Endothelial cell of umbilical vein (primary cell): ENCODE measurements at regions not wholly inside any gene's neighbourhood (a gene's known extent, or its start where the extent isn't known, plus 50 kb on each side); places are given as distances from the start of the nearest gene placed in this dataset.

Experiments used
- BruUV-seq: library from RNA; stranded (reverse); fragments of 400-500 nt; replicated peaks from 2 replicates; lab custom pipeline; 2021; lab: Mats Ljungman, UMichigan
- CTCF ChIA-PET: fragments of 300-600, 350-600 bp; sonication (Branson Sonifier 250); formaldehyde crosslinking; loops from one replicate; lab custom pipeline; 2021; ENCODE audit warnings: antibody characterized with exemption, inconsistent platforms; lab: Charles Lee
- POLR2A ChIA-PET: fragments of 300-600, 350-600 bp; sonication (Branson Sonifier 250); formaldehyde crosslinking; loops from one replicate; lab custom pipeline; 2021; ENCODE audit warnings: antibody characterized with exemption, inconsistent platforms; lab: Charles Lee
- DNase-seq: peaks from one replicate; pipeline ENCODE4 v3.0.0-alpha.2; 2011; ENCODE audit warnings: low read depth, low spot score
- FAIRE-seq: peaks from 2 replicates; lab custom pipeline; 2011; peaks lifted over from hg19 to GRCh38; lab: Jason Lieb, UNC
- H2AFZ ChIP-seq: 2 replicates; pipeline ENCODE4 v1.6.0; 2012; ENCODE audit warnings: low read depth, low read length, control low read depth, inconsistent platforms
- H3K27ac ChIP-seq: 2 replicates; pipeline ENCODE4 v1.5.1; 2011; ENCODE audit warnings: low read depth, mild to moderate bottlenecking, control low read depth, low read length, moderate library complexity; ENCODE audit not compliant: insufficient read depth
- H3K27me3 ChIP-seq, 2 experiments: 2 replicates each; pipeline versions ENCODE4 v1.6.0 to v1.6.1; 2011; ENCODE audit warnings: low read length in 2 of 2, mixed read lengths in 1 of 2; ENCODE audit not compliant: control insufficient read depth in 2 of 2, insufficient read depth in 2 of 2
- H3K36me3 ChIP-seq, 2 experiments: 2 replicates in 1 of 2; 3 replicates in 1 of 2; pipeline ENCODE4 v1.5.1; 2011; ENCODE audit warnings: low read length in 2 of 2, mild to moderate bottlenecking in 1 of 2, moderate library complexity in 1 of 2; ENCODE audit not compliant: control insufficient read depth in 2 of 2, insufficient read depth in 2 of 2; ENCODE audit errors: extremely low read depth in 1 of 2
- H3K4me1 ChIP-seq: 3 replicates; pipeline ENCODE4 v1.5.1; 2011; ENCODE audit warnings: mild to moderate bottlenecking, low read length; ENCODE audit not compliant: control insufficient read depth, insufficient read depth; ENCODE audit errors: extremely low read depth
- H3K4me2 ChIP-seq: 2 replicates; pipeline ENCODE4 v1.6.1; 2011; ENCODE audit warnings: low read length, control low read depth, mixed read lengths; ENCODE audit not compliant: insufficient read depth
- H3K4me3 ChIP-seq, 3 experiments: fragments of 200-600 bp in 1 of 3; sonication (generic), shearing (Covaris generic) in 1 of 3; replicated peaks in 1 of 3; 2 replicates each; pipeline ENCODE4 v1.5.1; 2011 to 2016; ENCODE audit warnings: control low read depth in 3 of 3, low read length in 3 of 3, mild to moderate bottlenecking in 2 of 3, inconsistent platforms in 1 of 3, low read depth in 1 of 3, moderate library complexity in 1 of 3; ENCODE audit not compliant: insufficient read depth in 1 of 3
- H3K79me2 ChIP-seq: 2 replicates; pipeline ENCODE4 v1.6.0; 2012; ENCODE audit warnings: low read length, inconsistent platforms; ENCODE audit not compliant: control insufficient read depth, insufficient read depth
- H3K9ac ChIP-seq: replicated peaks from 2 replicates; pipeline ENCODE3; 2011; ENCODE audit warnings: low read length, control low read depth; ENCODE audit not compliant: insufficient read depth; ENCODE audit errors: extremely low read depth
- H3K9me1 ChIP-seq: replicated peaks from 3 replicates; pipeline ENCODE4 v1.6.0; 2011; ENCODE audit warnings: mild to moderate bottlenecking, low read length; ENCODE audit not compliant: control insufficient read depth, insufficient read depth; ENCODE audit errors: extremely low read depth
- H3K9me3 ChIP-seq: replicated peaks from 2 replicates; pipeline ENCODE4 v1.5.1; 2012; ENCODE audit warnings: low read length, inconsistent platforms; ENCODE audit not compliant: control insufficient read depth, insufficient read depth
- H4K20me1 ChIP-seq: replicated peaks from 2 replicates; pipeline ENCODE3; 2011; ENCODE audit warnings: mild to moderate bottlenecking, low read length; ENCODE audit not compliant: control insufficient read depth, insufficient read depth; ENCODE audit errors: extremely low read depth
- FOS ChIP-seq: IDR thresholded peaks from 2 replicates; pipeline ENCODE4 v1.6.1; 2011; ENCODE audit warnings: mild to moderate bottlenecking, low read length, moderate library complexity, borderline replicate concordance; ENCODE audit not compliant: insufficient read depth
- GATA2 ChIP-seq: IDR thresholded peaks from 2 replicates; pipeline ENCODE4 v1.7.0; 2011; ENCODE audit warnings: low read depth, mild to moderate bottlenecking, moderate library complexity, mixed read lengths, low read length; ENCODE audit not compliant: insufficient read length, insufficient read depth
- JUN ChIP-seq: IDR thresholded peaks from 2 replicates; pipeline ENCODE4 v1.6.1; 2011; ENCODE audit warnings: borderline replicate concordance, low read depth; ENCODE audit not compliant: insufficient read length, insufficient read depth
- dilution Hi-C: fragments of 300-500 bp; cut with MboI; formaldehyde crosslinking; loops from one replicate; pipeline ENCODE4 v1.15.0; 2019; ENCODE audit warnings: low sequenced_read_pairs; ENCODE audit not compliant: extremely low pct_ligation_motif_present
- intact Hi-C: fragments of 100-400 bp; cut with micrococcal nuclease; formaldehyde crosslinking; loops from one replicate; pipeline ENCODE4 v1.10.0; 2022
- TF ChIP-seq, protein P1 (sequence below), 2 donors: IDR thresholded peaks; 1 replicate in 1 of 2; 2 replicates in 1 of 2; pipeline ENCODE4 v1.5.1; 2011; ENCODE audit warnings: low read length in 2 of 2, mild to moderate bottlenecking in 2 of 2, moderate library complexity in 2 of 2, control low read depth in 1 of 2, inconsistent platforms in 1 of 2, low read depth in 1 of 2; ENCODE audit not compliant: insufficient read depth in 1 of 2; ENCODE audit errors: extremely low read depth in 1 of 2

GRCh38 chr7:22578007-22578733, 78.2 kb upstream of the STEAP1B start:
- POLR2A ChIA-PET, result interaction anchor here (1.0 to 2.3 kb wide), 7 partner anchors 10 to 149 kb away, joined by 3 to 20 read pairs (median 12); partner anchors contain the start of gene IL6
- DNase-seq, result peak; percentile 87

More at GRCh38 chr7:22578007-22578733, 78.2 kb upstream of the STEAP1B start:
- Histone ChIP-seq H3K9me1 (no peaks in the 10 kb centered on the region), H3K9ac (peak overlapping the region; percentile 85), H3K79me2 (no peaks in the 10 kb centered on the region), H2AFZ (no peak overlapping the region), H3K4me1 (peaks cover 53% of the 10 kb centered on the region), H3K9me3 (no peaks in the 10 kb centered on the region), H3K4me2 (peak overlapping the region; percentile 88), H3K27me3 (no peaks in the 10 kb centered on the region), H3K27ac (peak overlapping the region; percentile 99), H3K36me3 (peaks cover 0 to 1% of the 10 kb centered on the region in 2 experiments), H3K4me3 (peak overlapping the region in 1 of 3 experiments; percentile 34), H4K20me1 (no peaks in the 10 kb centered on the region)
- TSS peak; percentile 62 for BruUV-seq
- CTCF ChIA-PET, result interaction anchor here (0.8 to 4.7 kb wide), 13 partner anchors 9 to 695 kb away, joined by 3 to 88 read pairs (median 10); partner anchors contain the start of gene IL6
- dilution Hi-C loops (no loop called here), intact Hi-C loops (loop anchor here (1.0 kb wide), 3 partner anchors 9 to 149 kb away; partner anchors contain the start of gene IL6)
- FAIRE-seq, result no peak
- TF ChIP-seq FOS (peak; percentile 29), JUN (peak; percentile 78), GATA2 (peak; percentile 28)
- TF ChIP-seq, protein P1, sequence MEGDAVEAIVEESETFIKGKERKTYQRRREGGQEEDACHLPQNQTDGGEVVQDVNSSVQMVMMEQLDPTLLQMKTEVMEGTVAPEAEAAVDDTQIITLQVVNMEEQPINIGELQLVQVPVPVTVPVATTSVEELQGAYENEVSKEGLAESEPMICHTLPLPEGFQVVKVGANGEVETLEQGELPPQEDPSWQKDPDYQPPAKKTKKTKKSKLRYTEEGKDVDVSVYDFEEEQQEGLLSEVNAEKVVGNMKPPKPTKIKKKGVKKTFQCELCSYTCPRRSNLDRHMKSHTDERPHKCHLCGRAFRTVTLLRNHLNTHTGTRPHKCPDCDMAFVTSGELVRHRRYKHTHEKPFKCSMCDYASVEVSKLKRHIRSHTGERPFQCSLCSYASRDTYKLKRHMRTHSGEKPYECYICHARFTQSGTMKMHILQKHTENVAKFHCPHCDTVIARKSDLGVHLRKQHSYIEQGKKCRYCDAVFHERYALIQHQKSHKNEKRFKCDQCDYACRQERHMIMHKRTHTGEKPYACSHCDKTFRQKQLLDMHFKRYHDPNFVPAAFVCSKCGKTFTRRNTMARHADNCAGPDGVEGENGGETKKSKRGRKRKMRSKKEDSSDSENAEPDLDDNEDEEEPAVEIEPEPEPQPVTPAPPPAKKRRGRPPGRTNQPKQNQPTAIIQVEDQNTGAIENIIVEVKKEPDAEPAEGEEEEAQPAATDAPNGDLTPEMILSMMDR (IDR thresholded peaks at IDR 0.05; ENCODE audit: extremely low read depth in 1 of 2, insufficient read depth in 1 of 2, low read depth in 1 of 2, low read length in 2 of 2), result no peak
